ENCODE measurements at regions not wholly inside any gene's neighbourhood (a gene's known extent, or its start where the extent isn't known, plus 50 kb on each side); places are given as distances from the start of the nearest gene placed in this dataset.

DNA sequence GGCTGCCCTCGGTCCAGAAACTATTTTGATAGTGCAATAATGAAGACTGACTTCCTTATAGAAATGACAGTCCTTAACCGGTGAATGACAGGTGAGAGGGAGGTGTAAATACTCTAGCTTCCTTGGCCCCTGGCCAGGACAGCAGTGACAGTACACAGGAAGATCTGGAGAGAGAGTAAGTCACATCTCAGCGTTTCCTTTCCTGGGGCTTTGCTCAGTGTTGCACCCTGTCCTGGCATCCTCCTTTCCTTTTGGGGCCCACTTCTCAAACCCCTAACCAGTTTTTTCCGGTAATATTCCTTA is 336.9 kb downstream of the CD83 start:
- TF ChIP-seq CTCF (IDR thresholded peaks at IDR 0.05; ENCODE audit: insufficient read depth, low read depth, low read length, missing control alignments) = no peak
- DNase-seq (ENCODE audit: low read depth) = peak; percentile 24
- no peak overlapping the region for H3K4me3 ChIP-seq (ENCODE audit: low read length)

- no peak for TF ChIP-seq CTCF (IDR thresholded peaks at IDR 0.05; ENCODE audit: insufficient read depth, low read depth, low read length, missing control alignments)
- H3K4me3 ChIP-seq (ENCODE audit: low read length) = no peak overlapping the region
- DNase-seq (ENCODE audit: low read depth) = no peak
Observed at GRCh38 chr6:14455427-14455826, 337.9 kb downstream of the CD83 start.

- TF ChIP-seq CTCF (IDR thresholded peaks at IDR 0.05; ENCODE audit: insufficient read depth, low read depth, low read length, missing control alignments) = no peak
- no peak for DNase-seq (ENCODE audit: low read depth)
- H3K4me3 ChIP-seq (ENCODE audit: low read length) = no peak overlapping the region
Observed at GRCh38 chr6:14455876-14456648, 338.5 kb downstream of the CD83 start.

DNA sequence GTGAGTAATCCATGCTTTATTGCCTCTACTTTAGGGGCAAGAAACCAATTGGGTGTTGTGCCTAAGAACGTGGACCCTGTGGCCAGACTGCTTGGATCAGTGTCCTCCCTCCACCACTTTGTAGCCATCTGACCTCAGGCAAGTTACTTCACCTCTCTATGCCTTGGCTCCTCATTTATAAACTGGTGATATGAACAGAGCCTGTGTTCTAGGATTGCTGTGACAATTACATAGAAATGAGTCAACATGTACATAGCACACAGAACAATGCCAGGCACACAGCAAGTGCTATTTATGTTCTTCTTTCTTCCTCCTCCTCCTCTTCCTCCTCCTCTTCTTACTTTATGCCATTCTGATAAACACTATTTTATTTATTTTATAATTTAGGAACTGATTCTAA is 339.4 kb downstream of the CD83 start:
- H3K4me3 ChIP-seq (ENCODE audit: low read length) = no peak overlapping the region
- peak; percentile 47 for DNase-seq (ENCODE audit: low read depth)
- TF ChIP-seq CTCF (IDR thresholded peaks at IDR 0.05; ENCODE audit: insufficient read depth, low read depth, low read length, missing control alignments) = no peak

GRCh38 chr6:14458669-14459266 is 341.2 kb downstream of the CD83 start:
- no peak for TF ChIP-seq CTCF (IDR thresholded peaks at IDR 0.05; ENCODE audit: insufficient read depth, low read depth, low read length, missing control alignments)

DNA sequence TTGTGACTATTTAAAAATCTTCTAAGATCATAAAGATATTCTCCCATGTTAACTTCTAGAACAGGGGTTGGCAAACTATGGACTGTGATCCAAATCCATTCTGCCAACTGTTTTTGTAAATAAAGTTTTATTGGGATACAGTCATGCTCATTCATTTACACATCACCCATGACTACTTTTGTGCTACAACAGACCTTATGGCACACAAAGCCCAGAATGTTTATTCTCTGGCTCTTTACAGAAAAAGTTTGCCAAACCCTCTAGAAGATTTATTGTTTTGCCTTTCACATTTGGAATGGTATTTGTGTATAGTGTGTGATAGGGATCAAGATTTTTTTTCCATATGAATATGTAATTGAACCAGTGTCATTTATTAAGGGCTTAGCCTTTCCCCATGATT is 341.7 kb downstream of the CD83 start:
- TF ChIP-seq CTCF (IDR thresholded peaks at IDR 0.05; ENCODE audit: insufficient read depth, low read depth, low read length, missing control alignments) = no peak
- no peak for DNase-seq (ENCODE audit: low read depth)
- no peak overlapping the region for H3K4me3 ChIP-seq (ENCODE audit: low read length)

More at GRCh38 chr6:14458669-14459266, 341.2 kb downstream of the CD83 start:
- peak; percentile 75 for DNase-seq (ENCODE audit: low read depth)
- no peak overlapping the region for H3K4me3 ChIP-seq (ENCODE audit: low read length)

DNA sequence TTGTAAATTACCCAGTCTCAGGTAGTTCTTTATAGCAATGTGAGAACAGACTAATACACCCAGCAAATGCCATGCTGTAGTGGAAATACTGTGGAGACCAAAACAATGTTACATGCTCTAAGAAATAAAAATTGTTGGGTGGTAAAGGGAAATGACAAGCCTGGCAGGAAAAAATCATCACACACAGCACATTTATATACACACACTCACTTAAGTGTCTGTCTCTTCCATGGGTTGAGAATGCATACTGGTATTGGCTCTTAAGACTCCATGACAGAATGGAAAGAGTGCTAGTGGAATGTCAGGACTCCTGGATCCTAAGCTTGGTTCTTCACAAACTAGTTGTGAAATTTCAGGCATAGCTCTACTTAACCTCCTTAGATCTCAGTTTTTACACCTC is 343.0 kb downstream of the CD83 start:
- H3K4me3 ChIP-seq (ENCODE audit: low read length) = no peak overlapping the region
- no peak for TF ChIP-seq CTCF (IDR thresholded peaks at IDR 0.05; ENCODE audit: insufficient read depth, low read depth, low read length, missing control alignments)

More for the DNA sequence above, 343.0 kb downstream of the CD83 start:
- no peak for DNase-seq (ENCODE audit: low read depth)
